SU-DHL-6 (cell line): ENCODE measurements at regions not wholly inside any gene's neighbourhood (a gene's known extent, or its start where the extent isn't known, plus 50 kb on each side); places are given as distances from the start of the nearest gene placed in this dataset.

Experiments
- EZH2phosphoT487 ChIP-seq: fragments of 200-600 bp; sonication (generic), shearing (Covaris generic); conservative IDR thresholded peaks from 2 replicates; pipeline ENCODE4 v1.6.1; 2018; ENCODE audit warnings: mild to moderate bottlenecking, antibody characterized with exemption, low read length, moderate library complexity, mixed read lengths
- TF ChIP-seq, protein P1 (sequence below): fragments of 200-600 bp; sonication (generic); IDR thresholded peaks from one replicate; pipeline ENCODE4 v1.5.1; 2017; ENCODE audit warnings: antibody characterized with exemption, mild to moderate bottlenecking, low read length, moderate library complexity; ENCODE audit not compliant: insufficient read depth, poor library complexity, severe bottlenecking

DNA sequence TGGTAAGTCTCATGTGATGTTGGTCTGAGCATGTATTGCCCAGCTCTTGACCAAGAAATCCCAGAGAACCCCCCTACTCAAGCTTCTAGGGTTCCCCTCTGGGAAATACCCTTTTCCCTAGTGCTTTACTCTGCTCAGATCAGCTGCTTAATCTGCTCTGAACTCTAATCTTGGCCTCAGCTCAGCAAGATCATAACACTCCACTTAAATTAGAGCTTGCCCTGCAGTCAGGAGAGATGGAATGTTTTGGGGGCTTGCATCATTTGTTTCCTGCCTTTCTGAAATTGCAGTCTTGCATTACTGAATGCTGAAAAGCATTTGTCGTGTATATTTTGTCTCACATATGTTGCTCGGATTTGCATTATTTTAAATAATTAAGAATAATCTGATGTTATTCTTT is 1153.6 kb downstream of the FSTL5 start:
- TF ChIP-seq EZH2phosphoT487, result no peak
- TF ChIP-seq, protein P1, sequence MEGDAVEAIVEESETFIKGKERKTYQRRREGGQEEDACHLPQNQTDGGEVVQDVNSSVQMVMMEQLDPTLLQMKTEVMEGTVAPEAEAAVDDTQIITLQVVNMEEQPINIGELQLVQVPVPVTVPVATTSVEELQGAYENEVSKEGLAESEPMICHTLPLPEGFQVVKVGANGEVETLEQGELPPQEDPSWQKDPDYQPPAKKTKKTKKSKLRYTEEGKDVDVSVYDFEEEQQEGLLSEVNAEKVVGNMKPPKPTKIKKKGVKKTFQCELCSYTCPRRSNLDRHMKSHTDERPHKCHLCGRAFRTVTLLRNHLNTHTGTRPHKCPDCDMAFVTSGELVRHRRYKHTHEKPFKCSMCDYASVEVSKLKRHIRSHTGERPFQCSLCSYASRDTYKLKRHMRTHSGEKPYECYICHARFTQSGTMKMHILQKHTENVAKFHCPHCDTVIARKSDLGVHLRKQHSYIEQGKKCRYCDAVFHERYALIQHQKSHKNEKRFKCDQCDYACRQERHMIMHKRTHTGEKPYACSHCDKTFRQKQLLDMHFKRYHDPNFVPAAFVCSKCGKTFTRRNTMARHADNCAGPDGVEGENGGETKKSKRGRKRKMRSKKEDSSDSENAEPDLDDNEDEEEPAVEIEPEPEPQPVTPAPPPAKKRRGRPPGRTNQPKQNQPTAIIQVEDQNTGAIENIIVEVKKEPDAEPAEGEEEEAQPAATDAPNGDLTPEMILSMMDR, result no peak
